HG02588 (cell line): ENCODE measurements at regions not wholly inside any gene's neighbourhood (a gene's known extent, or its start where the extent isn't known, plus 50 kb on each side); places are given as distances from the start of the nearest gene placed in this dataset.
"Not testable (repeated sequence)": the region's sequence is repeated elsewhere in the genome, so short reads cannot be mapped to it uniquely, and the experiment has no call there.

Source experiments
- ATAC-seq: cut with Tn5 transposase; IDR thresholded peaks from one replicate; pipeline ENCODE4 v1.9.1; 2021; ENCODE audit warnings: mild to moderate bottlenecking, moderate library complexity; ENCODE audit not compliant: unreplicated experiment

DNA sequence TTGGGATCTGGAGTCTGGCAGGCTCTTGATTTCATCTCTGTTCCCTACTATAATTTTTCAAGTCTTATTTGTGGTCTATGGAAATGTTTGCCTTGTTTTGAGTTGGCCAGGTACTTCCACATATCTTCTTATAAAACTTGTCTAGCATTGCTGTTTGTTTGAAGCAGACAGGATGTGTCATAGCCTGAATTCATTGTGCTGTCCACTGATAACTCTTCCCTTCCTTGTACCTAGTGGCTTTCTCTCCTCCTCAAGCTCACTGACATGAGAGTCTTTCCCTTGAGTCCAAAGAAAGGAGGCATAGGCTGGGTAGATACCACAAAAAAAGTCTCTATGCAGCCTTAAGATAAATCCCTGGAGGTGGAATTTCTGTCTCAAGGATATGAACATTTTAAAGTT, 59.2 kb upstream of the FAM241A start:
- ATAC-seq = no peak

DNA sequence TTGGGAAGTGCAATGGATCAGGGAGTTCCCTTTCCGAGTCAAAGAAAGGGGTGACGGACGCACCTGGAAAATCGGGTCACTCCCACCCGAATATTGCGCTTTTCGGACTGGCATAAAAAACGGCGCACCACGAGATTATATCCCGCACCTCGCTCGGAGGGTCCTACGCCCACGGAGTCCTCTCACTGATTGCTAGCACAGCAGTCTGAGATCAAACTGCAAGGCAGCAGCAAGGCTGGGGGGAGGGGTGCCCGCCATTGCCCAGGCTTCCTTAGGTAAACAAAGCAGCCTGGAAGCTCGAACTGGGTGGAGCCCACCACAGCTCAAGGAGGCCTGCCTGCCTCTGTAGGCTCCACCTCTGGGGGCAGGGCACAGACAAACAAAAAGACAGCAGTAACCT, 58.6 kb upstream of the FAM241A start:
- not testable (repeated sequence) for ATAC-seq

DNA sequence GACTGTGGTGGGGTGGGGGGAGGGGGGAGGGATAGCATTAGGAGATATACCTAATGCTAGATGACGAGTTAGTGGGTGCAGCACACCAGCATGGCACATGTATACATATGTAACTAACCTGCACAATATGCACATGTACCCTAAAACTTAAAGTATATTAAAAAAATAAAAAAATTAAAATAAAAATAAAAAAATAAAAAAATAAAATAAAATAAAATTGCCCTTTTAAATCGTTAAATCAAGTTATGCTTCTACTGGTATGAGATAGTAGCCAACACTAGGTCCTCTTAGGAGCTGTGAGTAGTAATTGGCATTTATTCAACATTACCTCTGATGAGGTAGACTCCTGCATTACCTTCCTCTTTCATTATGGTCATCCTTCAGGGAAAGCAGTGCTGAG, 52.9 kb upstream of the FAM241A start:
- not testable (repeated sequence) for ATAC-seq

DNA sequence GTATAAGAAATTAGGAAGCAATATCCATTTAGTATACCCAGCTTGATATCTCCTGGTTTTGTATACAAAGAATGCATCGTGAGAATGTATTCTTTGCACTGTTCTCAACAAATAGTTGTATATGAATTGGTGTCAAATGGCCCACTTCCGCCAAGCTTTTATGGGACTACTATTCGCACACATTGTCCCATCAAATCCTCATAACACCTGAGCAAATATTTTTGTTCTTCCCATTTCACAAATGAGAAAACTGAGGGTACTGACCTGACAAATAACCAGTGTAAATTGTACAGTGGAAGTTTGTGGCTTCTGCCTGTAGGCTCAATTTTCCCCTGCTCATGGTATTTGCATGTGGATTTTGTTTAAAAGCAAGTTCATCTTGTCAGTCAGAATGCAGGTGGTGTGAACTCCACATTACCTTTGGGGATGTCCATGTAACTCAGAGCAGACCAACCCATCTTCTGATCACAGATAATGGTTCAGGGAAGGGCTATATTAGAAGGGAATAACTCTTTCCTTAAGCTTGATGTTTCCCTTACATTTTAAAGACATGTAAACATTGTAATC, 51.5 kb upstream of the FAM241A start:
- ATAC-seq = peak; percentile 51

DNA sequence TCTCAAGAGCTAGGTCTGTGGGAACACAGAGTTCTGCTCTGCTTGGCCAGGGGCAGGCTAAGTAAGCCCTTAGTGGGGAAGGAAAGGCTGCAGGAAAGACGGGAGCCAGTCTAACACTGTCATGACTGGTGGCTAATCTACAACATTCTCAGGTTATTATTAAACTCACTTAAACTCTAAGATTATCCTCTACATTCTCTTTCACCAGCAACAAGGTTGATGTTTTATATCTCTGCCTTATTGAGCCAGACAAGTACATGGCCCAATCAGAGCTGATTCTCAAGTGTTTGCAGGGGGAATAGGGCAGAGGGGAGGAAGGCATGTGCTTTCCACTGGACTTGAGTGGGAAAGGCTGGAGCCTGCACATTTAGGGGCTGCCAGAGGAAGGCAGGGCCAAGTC, 50.9 kb upstream of the FAM241A start:
- ATAC-seq = no peak
